A549 (cell line): ENCODE measurements at regions not wholly inside any gene's neighbourhood (a gene's known extent, or its start where the extent isn't known, plus 50 kb on each side); places are given as distances from the start of the nearest gene placed in this dataset.

Experiments used
- CHD2 ChIP-seq: fragments of 150-350 bp; IDR thresholded peaks from 2 replicates; pipeline ENCODE4 v1.6.1; 2014; ENCODE audit warnings: low read length; ENCODE audit not compliant: partially characterized antibody
- ESRRA ChIP-seq: fragments of 150-350 bp; IDR thresholded peaks from 2 replicates; pipeline ENCODE4 v1.6.1; 2014; ENCODE audit warnings: mild to moderate bottlenecking, low read length, borderline replicate concordance
- FOXS1 ChIP-seq: fragments of 250-450 bp; sonication (Bioruptor Pico); IDR thresholded peaks from 2 replicates; pipeline ENCODE4 v1.5.0; 2020; ENCODE audit warnings: mild to moderate bottlenecking, moderate library complexity
- HEYL ChIP-seq: fragments of 250-450 bp; sonication (Bioruptor Pico); IDR thresholded peaks from 2 replicates; pipeline ENCODE4 v1.8.0; 2021; ENCODE audit warnings: mild to moderate bottlenecking, moderate library complexity
- MAFK ChIP-seq: fragments of 450-650 bp; IDR thresholded peaks from 2 replicates; pipeline ENCODE4 v1.6.1; 2014; ENCODE audit not compliant: partially characterized antibody
- RAD21 ChIP-seq, 2 experiments: fragments of >200 bp in 1 of 2; sonication (Bioruptor Twin) in 1 of 2; formaldehyde crosslinking in 1 of 2; IDR thresholded peaks in 1 of 2; conservative IDR thresholded peaks in 1 of 2; 2 replicates in 1 of 2; 3 replicates in 1 of 2; pipeline ENCODE4 v1.6.1; 2012 to 2018; ENCODE audit warnings: inconsistent platforms in 1 of 2
- TF ChIP-seq, protein P1 (sequence below): fragments of >200 bp; sonication (Bioruptor Twin); formaldehyde crosslinking; IDR thresholded peaks from 3 replicates; pipeline ENCODE4 v1.5.1; 2016
- TF ChIP-seq, protein P2 (sequence below): IDR thresholded peaks from 2 replicates; pipeline ENCODE4 v1.6.1; 2012
- TF ChIP-seq, protein P3 (sequence below): IDR thresholded peaks from 2 replicates; pipeline ENCODE4 v1.6.1; 2012
- TF ChIP-seq, protein P4 (sequence below): fragments of 150-350 bp; IDR thresholded peaks from 2 replicates; pipeline ENCODE4 v1.6.1; 2014; ENCODE audit warnings: low read depth, mild to moderate bottlenecking, low read length
- TF ChIP-seq, protein P5 (sequence below): fragments of 200-600 bp; sonication (generic); IDR thresholded peaks from 2 replicates; pipeline ENCODE4 v1.6.1; 2016; ENCODE audit warnings: antibody characterized with exemption, mild to moderate bottlenecking, moderate library complexity

DNA sequence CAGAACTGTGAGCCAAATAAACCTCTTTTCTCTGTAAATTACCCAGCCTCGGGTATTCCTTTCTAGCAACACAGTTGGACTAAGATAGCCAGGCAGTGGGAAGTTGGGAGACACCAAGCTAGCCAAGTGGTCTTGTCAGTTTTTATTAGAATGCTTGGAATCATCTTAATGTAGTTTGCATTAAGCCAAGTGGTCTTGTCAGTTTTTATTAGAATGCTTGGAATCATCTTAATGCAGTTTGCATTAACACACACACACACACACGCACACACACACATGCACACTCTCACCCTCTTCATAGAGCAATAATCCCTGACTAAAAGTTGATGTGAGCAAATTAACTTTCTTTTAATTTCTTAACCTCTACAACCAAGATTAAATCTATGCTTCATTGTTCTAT lies 151.5 kb downstream of the VAPA start:
- TF ChIP-seq, protein P1, sequence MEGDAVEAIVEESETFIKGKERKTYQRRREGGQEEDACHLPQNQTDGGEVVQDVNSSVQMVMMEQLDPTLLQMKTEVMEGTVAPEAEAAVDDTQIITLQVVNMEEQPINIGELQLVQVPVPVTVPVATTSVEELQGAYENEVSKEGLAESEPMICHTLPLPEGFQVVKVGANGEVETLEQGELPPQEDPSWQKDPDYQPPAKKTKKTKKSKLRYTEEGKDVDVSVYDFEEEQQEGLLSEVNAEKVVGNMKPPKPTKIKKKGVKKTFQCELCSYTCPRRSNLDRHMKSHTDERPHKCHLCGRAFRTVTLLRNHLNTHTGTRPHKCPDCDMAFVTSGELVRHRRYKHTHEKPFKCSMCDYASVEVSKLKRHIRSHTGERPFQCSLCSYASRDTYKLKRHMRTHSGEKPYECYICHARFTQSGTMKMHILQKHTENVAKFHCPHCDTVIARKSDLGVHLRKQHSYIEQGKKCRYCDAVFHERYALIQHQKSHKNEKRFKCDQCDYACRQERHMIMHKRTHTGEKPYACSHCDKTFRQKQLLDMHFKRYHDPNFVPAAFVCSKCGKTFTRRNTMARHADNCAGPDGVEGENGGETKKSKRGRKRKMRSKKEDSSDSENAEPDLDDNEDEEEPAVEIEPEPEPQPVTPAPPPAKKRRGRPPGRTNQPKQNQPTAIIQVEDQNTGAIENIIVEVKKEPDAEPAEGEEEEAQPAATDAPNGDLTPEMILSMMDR, result no peak
- no peak for TF ChIP-seq MAFK
- no peak for TF ChIP-seq HEYL
- no peak for TF ChIP-seq CHD2
- TF ChIP-seq, protein P2, sequence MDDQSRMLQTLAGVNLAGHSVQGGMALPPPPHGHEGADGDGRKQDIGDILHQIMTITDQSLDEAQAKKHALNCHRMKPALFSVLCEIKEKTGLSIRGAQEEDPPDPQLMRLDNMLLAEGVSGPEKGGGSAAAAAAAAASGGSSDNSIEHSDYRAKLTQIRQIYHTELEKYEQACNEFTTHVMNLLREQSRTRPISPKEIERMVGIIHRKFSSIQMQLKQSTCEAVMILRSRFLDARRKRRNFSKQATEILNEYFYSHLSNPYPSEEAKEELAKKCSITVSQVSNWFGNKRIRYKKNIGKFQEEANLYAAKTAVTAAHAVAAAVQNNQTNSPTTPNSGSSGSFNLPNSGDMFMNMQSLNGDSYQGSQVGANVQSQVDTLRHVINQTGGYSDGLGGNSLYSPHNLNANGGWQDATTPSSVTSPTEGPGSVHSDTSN, result no peak
- TF ChIP-seq, protein P3, sequence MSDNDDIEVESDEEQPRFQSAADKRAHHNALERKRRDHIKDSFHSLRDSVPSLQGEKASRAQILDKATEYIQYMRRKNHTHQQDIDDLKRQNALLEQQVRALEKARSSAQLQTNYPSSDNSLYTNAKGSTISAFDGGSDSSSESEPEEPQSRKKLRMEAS, result no peak
- TF ChIP-seq ESRRA, result no peak
- TF ChIP-seq, protein P4, sequence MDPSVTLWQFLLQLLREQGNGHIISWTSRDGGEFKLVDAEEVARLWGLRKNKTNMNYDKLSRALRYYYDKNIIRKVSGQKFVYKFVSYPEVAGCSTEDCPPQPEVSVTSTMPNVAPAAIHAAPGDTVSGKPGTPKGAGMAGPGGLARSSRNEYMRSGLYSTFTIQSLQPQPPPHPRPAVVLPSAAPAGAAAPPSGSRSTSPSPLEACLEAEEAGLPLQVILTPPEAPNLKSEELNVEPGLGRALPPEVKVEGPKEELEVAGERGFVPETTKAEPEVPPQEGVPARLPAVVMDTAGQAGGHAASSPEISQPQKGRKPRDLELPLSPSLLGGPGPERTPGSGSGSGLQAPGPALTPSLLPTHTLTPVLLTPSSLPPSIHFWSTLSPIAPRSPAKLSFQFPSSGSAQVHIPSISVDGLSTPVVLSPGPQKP, result no peak
- no peak for TF ChIP-seq FOXS1 (CRISPR knock-in tag)
- no peak for TF ChIP-seq RAD21 (conservative IDR thresholded peaks at IDR 0.05 in 1 of 2, IDR thresholded peaks at IDR 0.05 in 1 of 2)
- TF ChIP-seq, protein P5, sequence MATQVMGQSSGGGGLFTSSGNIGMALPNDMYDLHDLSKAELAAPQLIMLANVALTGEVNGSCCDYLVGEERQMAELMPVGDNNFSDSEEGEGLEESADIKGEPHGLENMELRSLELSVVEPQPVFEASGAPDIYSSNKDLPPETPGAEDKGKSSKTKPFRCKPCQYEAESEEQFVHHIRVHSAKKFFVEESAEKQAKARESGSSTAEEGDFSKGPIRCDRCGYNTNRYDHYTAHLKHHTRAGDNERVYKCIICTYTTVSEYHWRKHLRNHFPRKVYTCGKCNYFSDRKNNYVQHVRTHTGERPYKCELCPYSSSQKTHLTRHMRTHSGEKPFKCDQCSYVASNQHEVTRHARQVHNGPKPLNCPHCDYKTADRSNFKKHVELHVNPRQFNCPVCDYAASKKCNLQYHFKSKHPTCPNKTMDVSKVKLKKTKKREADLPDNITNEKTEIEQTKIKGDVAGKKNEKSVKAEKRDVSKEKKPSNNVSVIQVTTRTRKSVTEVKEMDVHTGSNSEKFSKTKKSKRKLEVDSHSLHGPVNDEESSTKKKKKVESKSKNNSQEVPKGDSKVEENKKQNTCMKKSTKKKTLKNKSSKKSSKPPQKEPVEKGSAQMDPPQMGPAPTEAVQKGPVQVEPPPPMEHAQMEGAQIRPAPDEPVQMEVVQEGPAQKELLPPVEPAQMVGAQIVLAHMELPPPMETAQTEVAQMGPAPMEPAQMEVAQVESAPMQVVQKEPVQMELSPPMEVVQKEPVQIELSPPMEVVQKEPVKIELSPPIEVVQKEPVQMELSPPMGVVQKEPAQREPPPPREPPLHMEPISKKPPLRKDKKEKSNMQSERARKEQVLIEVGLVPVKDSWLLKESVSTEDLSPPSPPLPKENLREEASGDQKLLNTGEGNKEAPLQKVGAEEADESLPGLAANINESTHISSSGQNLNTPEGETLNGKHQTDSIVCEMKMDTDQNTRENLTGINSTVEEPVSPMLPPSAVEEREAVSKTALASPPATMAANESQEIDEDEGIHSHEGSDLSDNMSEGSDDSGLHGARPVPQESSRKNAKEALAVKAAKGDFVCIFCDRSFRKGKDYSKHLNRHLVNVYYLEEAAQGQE, result no peak
